Glomerular endothelial cell (primary cell): ENCODE measurements at regions not wholly inside any gene's neighbourhood (a gene's known extent, or its start where the extent isn't known, plus 50 kb on each side); places are given as distances from the start of the nearest gene placed in this dataset.

Experiments
- DNase-seq: peaks from one replicate; pipeline ENCODE4 v3.0.0-alpha.2; 2011; ENCODE audit warnings: low read depth, low spot score; ENCODE audit errors: extremely low read depth

- DNase-seq = no peak
Observed at GRCh38 chr5:8606231-8606630, 737.3 kb downstream of the MTRR start.

GRCh38 chr5:8611067-8611466 lies 742.1 kb downstream of the MTRR start:
- no peak for DNase-seq

GRCh38 chr5:8613078-8613685 lies 744.2 kb downstream of the MTRR start:
- DNase-seq = no peak

- DNase-seq = no peak
Observed at GRCh38 chr5:8615142-8615858, 746.4 kb downstream of the MTRR start.

- no peak for DNase-seq
Observed at GRCh38 chr5:8628521-8628920, 759.6 kb downstream of the MTRR start.

- no peak for DNase-seq
Observed at GRCh38 chr5:8633259-8633658, 764.3 kb downstream of the MTRR start.

- DNase-seq = no peak
Observed at GRCh38 chr5:8633696-8634095, 764.7 kb downstream of the MTRR start.

- DNase-seq = no peak
Observed at GRCh38 chr5:8634219-8634618, 765.3 kb downstream of the MTRR start.

- no peak for DNase-seq
Observed at GRCh38 chr5:8641786-8642505, 773.0 kb downstream of the MTRR start.

GRCh38 chr5:8644377-8644776 lies 775.4 kb downstream of the MTRR start:
- DNase-seq = no peak

GRCh38 chr5:8647111-8647510 lies 778.2 kb downstream of the MTRR start:
- no peak for DNase-seq

GRCh38 chr5:8650186-8650585 lies 781.2 kb downstream of the MTRR start:
- no peak for DNase-seq

- no peak for DNase-seq
Observed at GRCh38 chr5:8660133-8660893, 791.4 kb downstream of the MTRR start.

- DNase-seq = no peak
Observed at GRCh38 chr5:8663374-8663773, 794.4 kb downstream of the MTRR start.

- no peak for DNase-seq
Observed at GRCh38 chr5:8675182-8675581, 806.2 kb downstream of the MTRR start.

- no peak for DNase-seq
Observed at GRCh38 chr5:8676695-8677094, 807.7 kb downstream of the MTRR start.

GRCh38 chr5:8682381-8682780 lies 813.4 kb downstream of the MTRR start:
- no peak for DNase-seq

- no peak for DNase-seq
Observed at GRCh38 chr5:8683496-8683895, 814.5 kb downstream of the MTRR start.

- DNase-seq = no peak
Observed at GRCh38 chr5:8685704-8686103, 816.8 kb downstream of the MTRR start.

- DNase-seq = no peak
Observed at GRCh38 chr5:8686707-8687106, 817.8 kb downstream of the MTRR start.

GRCh38 chr5:8689773-8690172 lies 820.8 kb downstream of the MTRR start:
- no peak for DNase-seq
